WI38 (cell line): ENCODE measurements at regions not wholly inside any gene's neighbourhood (a gene's known extent, or its start where the extent isn't known, plus 50 kb on each side); places are given as distances from the start of the nearest gene placed in this dataset.

Experiments
- H3K4me3 ChIP-seq: 2 replicates; pipeline ENCODE4 v1.5.1; 2011; ENCODE audit warnings: low read depth, mild to moderate bottlenecking, control low read depth, low read length
- TF ChIP-seq, protein P1 (sequence below): IDR thresholded peaks from 2 replicates; pipeline ENCODE4 v1.5.1; 2012; ENCODE audit warnings: low read depth, mild to moderate bottlenecking, control low read depth, low read length

DNA sequence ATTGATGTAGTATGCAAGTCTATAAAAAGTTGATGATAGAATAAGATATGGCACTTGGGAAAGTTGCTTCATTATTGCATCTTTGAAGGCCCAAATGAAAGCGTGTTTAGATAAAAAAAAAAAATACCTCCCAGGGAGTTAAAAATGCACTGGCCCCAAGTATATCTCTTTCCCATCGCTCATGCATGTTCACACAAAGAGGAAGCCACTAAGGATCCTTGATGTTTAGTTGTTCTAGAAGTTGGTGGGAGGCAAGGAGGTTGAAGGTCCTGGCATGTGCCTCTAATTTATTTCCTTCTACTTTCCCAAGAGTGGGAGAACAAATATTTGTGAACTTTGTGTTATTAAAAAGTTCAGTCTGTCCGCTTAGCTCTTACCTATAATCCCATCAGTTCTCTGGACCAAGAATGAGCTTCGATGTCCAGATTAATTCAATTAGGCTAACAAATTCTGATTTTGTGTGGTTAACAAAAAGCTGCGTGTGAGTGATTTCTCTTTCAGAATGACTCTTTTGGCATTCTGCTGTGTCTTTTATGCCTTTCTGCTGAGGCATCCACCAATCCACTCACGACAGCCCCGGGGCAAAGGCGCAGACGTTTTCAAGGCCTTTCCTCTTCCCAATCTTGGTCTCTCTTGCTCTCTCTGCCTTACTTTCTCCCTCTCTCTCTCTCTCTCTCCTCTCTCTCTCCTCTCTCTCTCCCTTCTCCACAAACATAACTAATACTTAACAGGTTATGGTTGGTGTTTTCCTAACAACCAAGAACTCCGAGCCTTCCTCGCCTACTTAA, 135.1 kb upstream of the ERCC6L2 start:
- TF ChIP-seq, protein P1, sequence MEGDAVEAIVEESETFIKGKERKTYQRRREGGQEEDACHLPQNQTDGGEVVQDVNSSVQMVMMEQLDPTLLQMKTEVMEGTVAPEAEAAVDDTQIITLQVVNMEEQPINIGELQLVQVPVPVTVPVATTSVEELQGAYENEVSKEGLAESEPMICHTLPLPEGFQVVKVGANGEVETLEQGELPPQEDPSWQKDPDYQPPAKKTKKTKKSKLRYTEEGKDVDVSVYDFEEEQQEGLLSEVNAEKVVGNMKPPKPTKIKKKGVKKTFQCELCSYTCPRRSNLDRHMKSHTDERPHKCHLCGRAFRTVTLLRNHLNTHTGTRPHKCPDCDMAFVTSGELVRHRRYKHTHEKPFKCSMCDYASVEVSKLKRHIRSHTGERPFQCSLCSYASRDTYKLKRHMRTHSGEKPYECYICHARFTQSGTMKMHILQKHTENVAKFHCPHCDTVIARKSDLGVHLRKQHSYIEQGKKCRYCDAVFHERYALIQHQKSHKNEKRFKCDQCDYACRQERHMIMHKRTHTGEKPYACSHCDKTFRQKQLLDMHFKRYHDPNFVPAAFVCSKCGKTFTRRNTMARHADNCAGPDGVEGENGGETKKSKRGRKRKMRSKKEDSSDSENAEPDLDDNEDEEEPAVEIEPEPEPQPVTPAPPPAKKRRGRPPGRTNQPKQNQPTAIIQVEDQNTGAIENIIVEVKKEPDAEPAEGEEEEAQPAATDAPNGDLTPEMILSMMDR = no peak
- no peak overlapping the region for H3K4me3 ChIP-seq

DNA sequence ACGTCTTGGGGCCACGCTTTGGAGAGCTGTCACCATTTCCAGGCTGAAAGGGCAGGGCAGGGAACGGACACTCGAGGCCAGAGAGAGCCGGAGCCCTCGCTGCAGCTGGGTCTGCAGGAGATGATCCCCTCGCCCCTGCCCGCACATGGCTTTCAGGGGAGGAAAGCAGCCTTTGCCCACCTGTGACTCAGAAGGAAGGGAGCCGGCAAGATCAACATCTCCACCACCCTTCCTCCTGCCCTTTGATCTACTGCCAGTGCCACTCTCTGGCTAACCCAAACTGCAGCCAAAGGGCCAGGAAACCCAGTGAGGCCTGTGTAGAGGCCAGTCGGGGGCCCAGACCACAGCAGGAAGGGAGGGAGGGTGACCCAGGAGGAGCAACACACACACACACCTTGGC, 137.1 kb upstream of the ERCC6L2 start:
- H3K4me3 ChIP-seq = no peak overlapping the region
- TF ChIP-seq, protein P1 = no peak

DNA sequence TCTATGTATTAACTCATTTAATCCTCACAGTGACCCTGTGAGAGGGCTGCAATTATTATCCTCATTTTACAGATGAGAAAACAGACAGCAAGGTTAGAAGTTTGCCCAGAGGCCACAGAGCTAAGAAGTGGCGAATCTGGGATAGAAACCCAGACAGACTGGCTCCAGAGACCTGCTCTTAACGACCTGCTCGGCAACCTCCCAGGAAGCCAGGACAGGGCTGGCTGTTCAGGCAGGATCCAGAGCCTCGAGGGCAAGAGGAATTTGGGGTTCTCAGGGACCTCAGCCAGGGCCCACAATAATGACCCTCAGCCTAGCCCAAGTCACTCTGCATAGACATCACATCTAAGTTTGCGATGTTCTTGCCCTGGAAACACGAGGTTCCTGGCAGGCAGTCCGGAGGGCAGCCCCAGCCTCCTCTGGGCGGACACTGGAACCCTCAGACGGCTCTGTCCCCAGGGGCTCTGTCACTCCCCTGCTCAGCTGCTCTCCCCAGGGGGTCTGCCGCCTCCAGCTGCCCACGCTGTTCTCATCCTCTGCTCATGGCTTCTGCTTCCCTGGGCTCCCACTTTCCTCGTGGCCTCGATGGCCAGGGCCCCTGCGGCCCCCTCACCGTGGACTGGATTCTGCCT, 138.5 kb upstream of the ERCC6L2 start:
- TF ChIP-seq, protein P1 = no peak; the same call in 1 of the 2 replicates
- H3K4me3 ChIP-seq = no peak overlapping the region

- H3K4me3 ChIP-seq = no peak overlapping the region
- TF ChIP-seq, protein P1 = peak; percentile 44
Measured at GRCh38 chr9:95736370-95736769, 139.1 kb upstream of the ERCC6L2 start.

DNA sequence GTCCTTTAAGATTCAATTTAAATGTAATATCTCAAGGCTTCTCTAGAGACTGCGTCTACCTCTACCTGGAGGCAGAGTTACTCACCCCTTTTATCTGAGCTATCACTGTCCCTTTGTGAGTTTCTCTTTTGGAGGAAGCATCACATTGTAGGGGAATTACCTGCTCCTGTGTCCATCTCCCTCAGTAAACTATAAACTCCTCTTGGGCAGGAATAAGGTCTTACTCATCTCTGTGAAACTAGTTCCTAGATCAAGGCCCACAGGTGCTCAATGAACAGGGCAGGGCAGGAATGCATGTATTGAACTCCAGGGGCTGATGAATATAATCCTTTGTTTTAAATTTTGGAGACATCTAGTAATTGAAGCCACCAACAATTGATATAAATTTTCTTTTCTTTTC, 139.8 kb upstream of the ERCC6L2 start:
- TF ChIP-seq, protein P1 = no peak
- H3K4me3 ChIP-seq = no peak overlapping the region

DNA sequence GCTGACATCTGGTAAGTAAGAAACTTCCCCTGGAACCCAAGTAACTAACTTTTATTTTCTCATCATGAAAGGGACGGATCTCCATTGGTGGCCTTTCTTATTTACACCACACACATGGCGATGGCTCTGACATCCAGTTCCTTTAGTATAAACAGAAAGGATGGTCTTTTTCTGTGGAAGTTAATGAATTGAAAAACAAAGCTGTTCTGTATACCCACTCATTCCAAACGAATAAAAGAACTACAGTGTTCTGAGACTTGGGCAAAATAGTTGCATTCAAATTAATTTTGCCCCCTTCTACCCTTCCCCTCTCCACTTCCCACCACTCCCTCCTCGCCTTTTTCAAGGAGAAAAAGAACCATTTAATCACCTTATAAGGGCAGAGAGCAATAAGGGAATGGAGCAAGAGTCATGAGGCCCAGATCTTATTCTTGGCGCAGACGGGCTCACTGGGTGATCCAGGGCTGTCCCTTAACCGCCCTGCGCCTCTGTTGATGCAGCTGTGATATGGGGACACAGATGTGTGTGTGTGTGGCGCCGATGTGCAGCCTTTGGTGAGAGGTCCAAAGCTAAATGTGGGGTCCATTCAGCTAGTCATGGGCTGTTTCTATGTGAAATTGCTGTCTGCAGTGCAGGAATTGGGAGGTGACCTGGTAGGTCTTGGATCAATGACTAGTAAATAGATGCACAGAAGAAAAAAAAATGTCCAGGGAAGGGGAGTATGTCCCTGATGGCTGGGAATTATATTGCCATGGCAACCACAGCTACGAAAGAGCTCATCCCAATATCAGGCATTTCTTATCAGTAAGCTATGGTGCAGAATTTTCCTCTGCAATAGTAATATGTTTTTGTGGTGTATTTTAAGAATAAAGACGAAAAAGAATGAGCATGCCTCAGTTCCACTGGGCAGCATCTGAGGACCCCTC, 141.5 kb upstream of the ERCC6L2 start:
- TF ChIP-seq, protein P1 = no peak
- H3K4me3 ChIP-seq = no peak overlapping the region
